ENCODE measurements at regions not wholly inside any gene's neighbourhood (a gene's known extent, or its start where the extent isn't known, plus 50 kb on each side); places are given as distances from the start of the nearest gene placed in this dataset.

DNA sequence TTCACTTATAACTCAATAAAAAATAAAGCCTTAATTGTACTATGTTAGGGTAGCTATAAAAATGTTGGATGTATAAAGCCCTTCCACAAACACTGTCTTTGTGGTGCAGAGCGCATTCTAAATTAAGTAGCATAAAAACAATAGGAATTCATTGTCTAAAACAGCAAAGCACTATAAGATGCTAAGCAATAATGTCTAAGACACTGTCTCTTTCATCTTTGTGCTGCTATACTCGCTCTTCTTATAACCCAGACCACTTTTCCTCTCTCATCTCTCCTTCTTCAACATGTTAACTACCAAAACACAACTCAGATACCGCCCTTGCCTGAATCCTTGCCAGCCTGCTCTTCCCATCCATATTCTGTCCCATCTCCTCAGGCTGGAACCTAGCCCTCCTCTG lies 170.0 kb downstream of the CENPC start:
- H3K4me1 ChIP-seq = no peaks in the 10 kb centered on the region
- DNase-seq = no peak
- no peaks in the 10 kb centered on the region for H3K27me3 ChIP-seq
- H3K27ac ChIP-seq = no peak overlapping the region
- H3K4me3 ChIP-seq = no peak overlapping the region
- intact Hi-C loops (cut with DNase I; ENCODE audit: low total_unique reads) = no loop called here
- H3K36me3 ChIP-seq = no peaks in the 10 kb centered on the region
- no peaks in the 10 kb centered on the region for H3K9me3 ChIP-seq
- TF ChIP-seq, protein P1, sequence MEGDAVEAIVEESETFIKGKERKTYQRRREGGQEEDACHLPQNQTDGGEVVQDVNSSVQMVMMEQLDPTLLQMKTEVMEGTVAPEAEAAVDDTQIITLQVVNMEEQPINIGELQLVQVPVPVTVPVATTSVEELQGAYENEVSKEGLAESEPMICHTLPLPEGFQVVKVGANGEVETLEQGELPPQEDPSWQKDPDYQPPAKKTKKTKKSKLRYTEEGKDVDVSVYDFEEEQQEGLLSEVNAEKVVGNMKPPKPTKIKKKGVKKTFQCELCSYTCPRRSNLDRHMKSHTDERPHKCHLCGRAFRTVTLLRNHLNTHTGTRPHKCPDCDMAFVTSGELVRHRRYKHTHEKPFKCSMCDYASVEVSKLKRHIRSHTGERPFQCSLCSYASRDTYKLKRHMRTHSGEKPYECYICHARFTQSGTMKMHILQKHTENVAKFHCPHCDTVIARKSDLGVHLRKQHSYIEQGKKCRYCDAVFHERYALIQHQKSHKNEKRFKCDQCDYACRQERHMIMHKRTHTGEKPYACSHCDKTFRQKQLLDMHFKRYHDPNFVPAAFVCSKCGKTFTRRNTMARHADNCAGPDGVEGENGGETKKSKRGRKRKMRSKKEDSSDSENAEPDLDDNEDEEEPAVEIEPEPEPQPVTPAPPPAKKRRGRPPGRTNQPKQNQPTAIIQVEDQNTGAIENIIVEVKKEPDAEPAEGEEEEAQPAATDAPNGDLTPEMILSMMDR (IDR thresholded peaks at IDR 0.05) = no peak

DNA sequence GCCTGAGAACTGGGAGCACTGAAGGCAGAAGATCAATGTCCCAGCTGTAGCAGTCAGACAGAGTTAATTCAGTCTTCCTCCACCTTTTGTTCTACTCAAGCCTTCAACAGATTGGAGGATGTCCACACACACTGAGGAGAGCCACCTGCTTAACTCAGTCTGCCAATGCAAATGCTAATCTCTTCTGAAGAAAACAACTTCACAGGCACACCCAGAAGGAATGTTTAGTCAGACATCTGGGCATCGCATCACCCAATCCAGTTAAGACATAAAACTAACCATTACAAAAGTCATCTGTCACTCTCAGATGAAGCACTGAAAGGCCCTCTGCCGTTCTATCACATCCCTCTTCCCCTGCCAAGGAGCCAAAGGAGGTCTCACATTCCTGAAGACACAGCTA lies 173.7 kb downstream of the CENPC start:
- no peak for DNase-seq
- TF ChIP-seq, protein P1 (IDR thresholded peaks at IDR 0.05) = no peak
- no peaks in the 10 kb centered on the region for H3K4me1 ChIP-seq
- H3K9me3 ChIP-seq = no peaks in the 10 kb centered on the region
- intact Hi-C loops (cut with DNase I; ENCODE audit: low total_unique reads) = no loop called here
- H3K4me3 ChIP-seq = no peak overlapping the region
- H3K27me3 ChIP-seq = no peaks in the 10 kb centered on the region
- no peak overlapping the region for H3K27ac ChIP-seq
- no peaks in the 10 kb centered on the region for H3K36me3 ChIP-seq

DNA sequence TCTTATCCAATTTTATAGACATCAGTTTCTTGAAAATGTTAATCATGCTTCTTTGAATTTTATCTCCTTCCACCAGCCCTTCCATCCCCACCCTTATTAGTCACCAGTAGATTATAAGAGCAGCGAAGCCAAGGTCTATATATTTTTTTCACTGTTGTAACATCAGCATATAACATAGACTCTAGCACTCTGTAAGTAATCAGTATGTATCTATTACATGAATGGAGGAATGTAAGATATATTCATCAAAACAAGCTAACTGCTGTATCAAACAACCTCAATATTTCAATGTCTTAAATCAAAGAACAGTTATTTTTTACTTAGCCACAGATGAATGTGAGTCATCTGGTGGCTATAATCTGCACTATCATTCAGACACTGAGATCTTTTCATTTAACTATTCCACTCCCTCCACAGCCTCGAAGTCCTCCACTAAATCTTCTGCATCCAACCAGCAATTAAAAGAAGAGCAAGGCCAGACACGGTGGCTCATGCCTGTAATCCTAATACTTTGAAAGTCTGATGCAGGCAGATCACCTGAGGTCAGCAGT lies 178.9 kb downstream of the CENPC start:
- TF ChIP-seq, protein P1 (IDR thresholded peaks at IDR 0.05) = no peak
- H3K9me3 ChIP-seq = peaks cover 0 to under 1% (median 0%) of the 10 kb centered on the region in 3 donors
- H3K27me3 ChIP-seq = no peaks in the 10 kb centered on the region
- no peak for DNase-seq
- intact Hi-C loops (cut with DNase I; ENCODE audit: low total_unique reads) = no loop called here
- no peaks in the 10 kb centered on the region for H3K36me3 ChIP-seq
- H3K4me3 ChIP-seq = no peak overlapping the region
- H3K4me1 ChIP-seq = no peaks in the 10 kb centered on the region
- no peak overlapping the region for H3K27ac ChIP-seq

DNA sequence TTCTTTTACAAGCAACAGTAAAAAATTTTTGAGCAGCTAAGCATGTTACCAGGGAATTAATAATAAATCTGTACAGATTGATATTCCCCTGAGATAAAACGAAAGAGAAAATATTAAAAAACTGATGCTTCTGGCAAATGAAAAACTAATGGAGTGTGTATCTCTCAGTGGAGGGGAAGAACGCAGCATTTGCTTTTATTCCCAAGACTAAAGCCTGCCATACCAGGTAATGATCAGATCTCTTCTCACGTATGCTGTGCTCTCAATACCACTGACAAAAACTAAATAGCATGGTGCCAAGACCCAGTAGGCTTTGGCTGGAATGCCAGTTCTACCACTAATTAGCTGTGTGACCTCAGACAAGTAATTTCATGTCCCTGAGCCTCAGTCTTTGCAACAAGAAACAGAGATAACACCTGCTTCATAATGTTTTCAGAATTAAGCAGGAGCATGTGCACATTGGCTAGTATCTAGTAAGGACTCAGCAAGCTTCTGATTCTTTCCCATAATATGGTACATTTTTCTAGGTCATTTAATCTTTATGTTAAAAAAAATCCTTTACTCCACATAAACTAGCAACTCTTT lies 179.6 kb downstream of the CENPC start:
- intact Hi-C loops (cut with DNase I; ENCODE audit: low total_unique reads) = no loop called here
- no peak for DNase-seq
- Histone ChIP-seq H3K4me1 (no peaks in the 10 kb centered on the region), H3K36me3 (no peaks in the 10 kb centered on the region), H3K27me3 (no peaks in the 10 kb centered on the region), H3K9me3 (peaks cover 0 to 5% (median 0%) of the 10 kb centered on the region in 3 donors), H3K4me3 (no peak overlapping the region), H3K27ac (no peak overlapping the region)
- TF ChIP-seq, protein P1 (IDR thresholded peaks at IDR 0.05) = no peak

DNA sequence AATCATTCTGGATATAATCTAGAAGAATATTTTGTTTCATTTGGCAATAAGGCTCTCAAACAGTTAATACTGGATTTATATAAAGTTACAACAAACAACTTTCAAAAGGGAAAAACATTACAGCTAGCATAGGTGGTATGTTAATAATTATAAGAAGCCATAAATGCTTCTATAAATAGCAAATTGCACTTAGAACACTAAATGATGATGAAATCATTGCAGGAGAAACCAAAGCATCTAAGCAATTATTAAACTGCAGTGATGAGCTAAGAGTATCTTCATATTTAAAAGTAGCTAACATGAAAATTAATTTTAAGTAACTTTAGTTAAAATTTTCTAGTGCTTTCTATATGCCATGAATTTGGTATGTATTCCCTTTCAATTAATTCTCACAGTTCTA lies 189.5 kb downstream of the CENPC start:
- H3K4me1 ChIP-seq = no peaks in the 10 kb centered on the region
- no peaks in the 10 kb centered on the region for H3K27me3 ChIP-seq
- DNase-seq = no peak
- intact Hi-C loops (cut with DNase I; ENCODE audit: low total_unique reads) = no loop called here
- no peaks in the 10 kb centered on the region for H3K9me3 ChIP-seq
- H3K4me3 ChIP-seq = no peak overlapping the region
- H3K27ac ChIP-seq = no peak overlapping the region
- no peaks in the 10 kb centered on the region for H3K36me3 ChIP-seq
- TF ChIP-seq, protein P1 (IDR thresholded peaks at IDR 0.05) = no peak
